ENCODE measurements at regions not wholly inside any gene's neighbourhood (a gene's known extent, or its start where the extent isn't known, plus 50 kb on each side); places are given as distances from the start of the nearest gene placed in this dataset.
"Not testable (repeated sequence)": the region's sequence is repeated elsewhere in the genome, so short reads cannot be mapped to it uniquely, and the experiment has no call there.

DNA sequence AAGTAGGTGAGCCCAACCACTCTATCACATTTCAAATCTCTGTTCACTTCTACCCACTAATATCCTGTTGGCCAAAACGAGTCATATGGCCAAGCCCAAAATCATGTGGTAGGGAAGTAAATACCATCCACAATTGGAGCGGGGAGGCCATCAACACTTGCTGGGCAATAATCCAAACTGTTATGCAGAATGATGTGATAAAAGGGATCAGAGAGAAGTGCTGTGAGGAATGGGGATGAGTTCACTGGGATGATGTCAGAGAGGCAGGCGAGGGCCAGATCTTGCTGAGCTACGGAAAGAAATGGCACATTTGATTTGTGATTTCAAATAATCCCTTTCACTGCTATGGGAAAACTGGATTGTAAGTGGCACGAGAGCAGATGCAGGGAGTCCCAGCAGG is 188.4 kb downstream of the NPIPA8 start:
- DNase-seq = not testable (repeated sequence)

- not testable (repeated sequence) for DNase-seq
Measured at GRCh38 chr16:18146601-18147142, 189.9 kb downstream of the NPIPA8 start.

DNA sequence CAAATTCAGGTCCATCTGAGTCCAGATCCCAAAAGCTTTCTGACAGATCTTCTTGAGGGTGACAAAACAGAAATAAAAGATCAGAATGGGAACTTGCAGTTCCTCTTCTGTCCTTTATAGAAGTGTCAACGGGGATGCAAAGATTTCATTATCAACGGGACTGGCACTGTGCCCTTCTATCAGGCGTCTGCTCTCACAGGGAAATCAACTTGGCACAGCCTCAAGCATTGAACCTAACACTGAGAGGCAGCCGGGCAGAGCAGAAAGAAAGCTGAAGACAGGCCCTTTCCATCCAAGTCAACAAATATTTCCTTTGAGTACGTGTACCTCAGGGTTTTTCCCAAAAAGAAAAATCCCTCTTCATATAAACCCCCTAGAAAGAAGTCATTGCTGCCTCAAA is 194.5 kb downstream of the NPIPA8 start:
- not testable (repeated sequence) for DNase-seq

GRCh38 chr16:18136288-18136687 is 200.2 kb downstream of the NPIPA8 start:
- not testable (repeated sequence) for DNase-seq

DNA sequence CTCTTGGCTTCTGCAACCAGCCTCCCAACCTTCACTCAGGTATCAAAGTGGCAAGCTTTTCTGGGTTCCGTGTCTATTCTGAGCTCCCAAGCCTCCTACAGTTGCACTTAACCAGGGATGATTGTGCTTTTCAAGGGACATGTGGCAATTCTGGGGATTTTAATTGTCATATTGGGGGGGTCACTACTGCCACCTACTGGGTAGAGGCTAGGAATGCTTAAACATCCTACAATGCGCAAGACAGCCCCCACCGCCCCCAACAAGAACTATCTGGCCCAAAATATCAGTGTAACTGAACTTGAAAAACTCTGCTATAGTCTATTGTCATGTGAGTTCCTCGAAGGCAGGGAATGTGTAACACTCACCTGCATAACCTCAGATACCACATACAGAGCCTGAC is 201.5 kb downstream of the NPIPA8 start:
- DNase-seq = not testable (repeated sequence)

DNA sequence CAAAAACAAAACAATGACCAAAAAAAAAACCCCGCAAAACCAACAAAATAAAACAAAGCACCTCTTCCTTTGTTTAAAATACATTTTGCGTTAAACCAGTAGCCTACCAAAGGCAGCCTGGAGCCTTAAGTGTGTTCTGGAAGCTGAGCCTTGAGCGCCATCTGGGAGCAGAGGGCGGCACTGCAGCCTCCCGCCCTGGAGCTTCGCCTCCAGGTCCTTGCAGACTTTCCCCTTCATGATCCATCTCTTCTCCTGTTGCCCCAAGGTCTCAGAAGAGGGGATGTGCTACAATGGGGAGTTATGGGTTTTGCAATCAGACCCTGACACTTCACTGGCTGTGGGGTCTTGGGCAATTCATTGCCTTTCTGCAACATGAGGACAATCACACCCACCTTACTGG is 204.9 kb downstream of the NPIPA8 start:
- DNase-seq = not testable (repeated sequence)

GRCh38 chr16:18130478-18131120 is 205.9 kb downstream of the NPIPA8 start:
- not testable (repeated sequence) for DNase-seq

DNA sequence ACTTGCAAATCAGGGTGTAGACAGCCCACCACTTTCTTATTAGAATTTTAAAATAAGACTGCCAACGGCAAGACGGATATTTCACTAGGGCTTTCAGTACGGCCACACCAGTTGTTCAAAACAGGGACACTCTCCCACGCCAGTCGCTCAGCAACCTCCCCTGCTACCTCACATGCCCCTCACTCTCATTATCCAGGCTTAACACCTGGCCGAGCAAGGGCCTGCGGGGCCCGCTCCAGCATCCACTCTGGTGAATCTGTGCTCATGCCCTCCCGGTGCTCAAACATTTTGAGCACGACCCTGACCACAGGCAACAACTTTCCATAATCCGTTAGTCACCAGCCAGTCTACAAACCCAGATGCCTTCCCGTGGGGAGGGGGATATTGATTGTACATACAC is 209.5 kb downstream of the NPIPA8 start:
- DNase-seq = not testable (repeated sequence)

DNA sequence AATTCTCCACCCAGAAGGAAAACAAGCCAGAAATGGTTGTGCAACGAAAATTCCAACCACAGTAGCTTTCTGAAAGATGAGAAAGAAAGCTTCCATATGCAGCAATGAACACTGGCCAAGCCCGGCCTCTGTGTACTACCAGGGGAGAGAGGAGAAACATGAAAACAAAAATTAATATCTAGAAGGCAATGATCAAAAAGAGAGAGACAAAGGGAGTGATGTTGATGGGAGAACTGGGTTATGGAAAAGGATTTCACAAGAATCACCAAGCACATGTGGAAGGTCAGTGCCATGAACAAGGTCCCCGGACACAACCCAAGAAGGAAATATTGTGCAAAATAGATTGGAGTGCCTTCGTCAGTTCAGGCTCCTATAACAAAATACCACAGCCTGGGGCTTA is 217.4 kb downstream of the NPIPA8 start:
- not testable (repeated sequence) for DNase-seq

DNA sequence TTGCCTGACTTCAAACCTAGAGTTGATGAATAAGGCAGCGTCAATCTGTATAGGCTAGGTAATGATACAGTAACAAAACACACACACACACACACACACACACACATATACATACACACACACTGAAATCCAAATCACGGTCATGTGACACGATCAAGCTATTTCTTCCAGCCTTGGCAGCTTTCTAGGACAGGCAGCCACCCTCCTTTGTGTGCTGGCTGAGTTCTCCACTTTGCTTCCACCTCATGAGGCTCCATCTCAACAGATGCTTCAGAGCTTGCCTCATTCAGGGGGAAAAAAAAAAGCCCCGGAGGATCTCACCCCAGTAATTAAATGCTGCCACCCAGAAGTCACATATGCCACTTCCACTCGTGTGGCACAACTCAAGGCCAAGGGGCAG is 217.9 kb downstream of the NPIPA8 start:
- not testable (repeated sequence) for DNase-seq

- DNase-seq = not testable (repeated sequence)
Measured at GRCh38 chr16:18118071-18118470, 218.5 kb downstream of the NPIPA8 start.

GRCh38 chr16:18104412-18104811 is 232.1 kb downstream of the NPIPA8 start:
- not testable (repeated sequence) for DNase-seq

DNA sequence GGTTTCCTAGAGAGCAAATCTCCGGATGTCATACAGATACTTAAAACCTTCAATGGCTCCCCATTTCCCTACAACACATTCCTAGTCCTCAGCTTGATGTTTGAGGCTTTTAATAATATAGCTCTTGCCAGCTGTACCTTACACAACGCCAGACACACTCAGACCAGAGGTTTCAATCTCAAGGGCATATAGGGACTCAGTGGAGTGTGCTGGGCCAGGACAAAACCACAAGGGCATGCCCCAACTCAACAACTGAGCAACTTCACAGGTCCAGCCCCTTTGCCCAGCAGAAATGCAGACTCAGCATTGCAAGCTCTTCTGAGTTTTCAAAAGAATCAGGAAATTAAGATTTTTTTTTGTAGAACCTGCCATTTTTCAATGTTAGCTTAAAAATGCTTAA is 235.5 kb downstream of the NPIPA8 start:
- not testable (repeated sequence) for DNase-seq

DNA sequence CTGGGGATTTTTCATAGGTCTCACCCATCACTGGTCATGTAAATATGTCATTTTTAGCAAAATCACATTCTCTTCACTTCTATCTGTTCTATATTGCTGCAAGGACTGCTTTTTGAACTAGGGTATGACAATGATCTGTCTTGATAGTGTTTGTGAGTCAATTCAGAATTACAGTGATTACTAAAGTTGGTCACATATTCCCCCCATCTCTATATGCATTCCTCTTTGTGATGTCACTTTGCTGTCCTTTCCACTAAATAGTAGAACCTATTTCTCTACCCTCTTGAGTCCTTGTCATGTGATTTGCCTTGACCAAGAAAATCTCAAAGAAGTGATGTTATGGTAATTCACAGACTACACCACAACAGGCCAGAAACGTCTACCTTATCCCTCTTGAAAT is 243.9 kb downstream of the NPIPA8 start:
- DNase-seq = not testable (repeated sequence)

DNA sequence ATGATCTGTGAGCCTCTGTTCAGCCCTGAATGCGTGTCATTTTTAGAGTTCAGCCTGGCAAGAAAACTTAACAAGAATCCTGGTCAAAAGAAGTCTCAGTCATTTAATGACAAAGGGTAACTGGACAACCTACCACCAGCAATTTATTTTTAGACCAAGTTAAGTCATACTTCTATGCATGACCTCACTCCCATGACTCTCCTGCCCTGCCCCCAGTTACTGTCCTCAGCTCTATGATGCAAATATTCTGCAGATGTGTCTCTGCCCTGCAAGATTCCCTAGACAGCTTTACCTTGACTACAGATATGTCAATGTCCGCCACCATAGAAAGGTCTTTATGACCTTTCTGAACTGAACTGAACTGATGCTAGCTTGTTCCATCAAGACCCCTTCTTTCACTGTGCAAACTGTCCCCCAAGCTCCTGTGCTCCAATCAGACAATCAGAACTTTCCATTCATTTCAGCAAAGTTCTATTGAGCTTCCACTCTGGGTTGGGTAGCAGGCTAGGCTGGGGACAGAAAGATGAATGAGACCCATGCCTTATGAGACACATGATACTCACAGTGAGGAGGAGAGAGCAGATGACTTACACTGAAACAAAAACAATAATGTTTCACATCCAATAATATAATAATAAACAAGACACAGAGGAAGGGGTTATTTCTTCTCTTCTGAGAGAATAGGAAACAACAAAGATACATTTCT is 255.7 kb downstream of the NPIPA8 start:
- not testable (repeated sequence) for DNase-seq

DNA sequence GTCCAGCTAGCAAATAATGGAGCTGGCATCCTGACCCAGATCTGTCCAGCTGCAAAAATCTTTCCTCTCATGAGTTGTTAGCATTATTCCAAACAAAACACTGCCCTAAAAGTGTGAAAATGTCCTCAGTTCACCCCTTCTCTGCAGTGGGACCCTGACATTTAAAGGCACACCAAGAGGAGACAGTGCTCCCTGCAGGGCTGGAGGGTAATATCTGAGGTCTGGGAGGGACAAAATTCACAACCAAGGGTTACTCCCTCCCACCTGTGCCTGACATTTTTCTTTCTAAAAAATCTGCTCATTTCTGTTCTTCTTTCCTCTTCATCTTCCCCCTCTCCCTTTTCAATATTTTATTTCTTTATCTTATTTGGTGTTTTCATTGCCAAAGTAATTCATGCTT is 258.6 kb downstream of the NPIPA8 start:
- DNase-seq = not testable (repeated sequence)

- no peak for DNase-seq
Measured at GRCh38 chr16:18072161-18072560, 264.4 kb downstream of the NPIPA8 start.

GRCh38 chr16:18069683-18070082 is 266.9 kb downstream of the NPIPA8 start:
- DNase-seq = no peak

GRCh38 chr16:18068477-18068876 is 268.1 kb downstream of the NPIPA8 start:
- no peak for DNase-seq

DNA sequence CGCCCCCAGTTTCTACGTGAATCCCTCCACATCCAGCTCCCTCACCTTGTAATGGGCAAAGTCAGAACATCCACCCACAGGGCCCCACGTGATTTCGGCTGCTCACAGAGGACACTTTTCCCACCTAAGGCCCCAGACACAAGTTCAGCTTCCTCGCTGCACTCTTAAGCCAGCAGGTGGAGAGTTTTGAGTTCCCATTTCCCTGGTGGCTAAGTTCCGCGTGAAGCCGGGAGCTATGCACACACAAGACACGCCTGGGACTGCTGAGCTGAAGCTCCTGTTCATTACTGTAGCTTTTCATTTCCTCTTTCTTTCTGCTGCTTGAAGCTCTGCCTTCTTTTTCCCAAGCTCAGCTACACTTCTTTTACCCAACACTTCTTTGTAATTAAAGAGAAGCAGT is 273.8 kb downstream of the NPIPA8 start:
- DNase-seq = no peak

GRCh38 chr16:18060351-18060750 is 276.2 kb downstream of the NPIPA8 start:
- DNase-seq = no peak

GRCh38 chr16:18059577-18059976 is 277.0 kb downstream of the NPIPA8 start:
- DNase-seq = no peak

DNA sequence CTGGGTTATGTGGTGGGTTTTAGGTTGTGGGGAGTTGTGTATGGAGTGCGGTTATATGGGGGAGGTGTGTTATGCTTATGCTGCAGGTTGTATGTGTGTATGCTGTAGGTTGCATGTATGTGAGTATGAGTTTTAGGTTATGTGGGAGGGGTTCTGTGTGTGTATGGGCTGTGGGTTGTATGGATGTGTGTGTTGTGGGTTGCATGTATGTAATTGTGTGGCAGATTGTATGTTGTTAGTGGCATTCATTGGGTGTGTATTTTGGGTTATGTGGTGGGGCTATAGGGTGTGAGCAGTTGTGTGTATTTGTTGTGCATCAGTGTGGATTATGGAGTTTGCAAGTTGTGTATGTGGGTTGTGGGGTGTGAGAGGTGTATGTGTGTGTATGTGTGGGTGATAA is 277.4 kb downstream of the NPIPA8 start:
- DNase-seq = no peak

- no peak for DNase-seq
Measured at GRCh38 chr16:18055411-18055916, 281.1 kb downstream of the NPIPA8 start.
